ENCODE measurements at regions not wholly inside any gene's neighbourhood (a gene's known extent, or its start where the extent isn't known, plus 50 kb on each side); places are given as distances from the start of the nearest gene placed in this dataset.
"Not testable (repeated sequence)": the region's sequence is repeated elsewhere in the genome, so short reads cannot be mapped to it uniquely, and the experiment has no call there.

GRCh38 chr1:177877086-177877485, 92.8 kb downstream of the SEC16B start:
- TF ChIP-seq, protein P1, sequence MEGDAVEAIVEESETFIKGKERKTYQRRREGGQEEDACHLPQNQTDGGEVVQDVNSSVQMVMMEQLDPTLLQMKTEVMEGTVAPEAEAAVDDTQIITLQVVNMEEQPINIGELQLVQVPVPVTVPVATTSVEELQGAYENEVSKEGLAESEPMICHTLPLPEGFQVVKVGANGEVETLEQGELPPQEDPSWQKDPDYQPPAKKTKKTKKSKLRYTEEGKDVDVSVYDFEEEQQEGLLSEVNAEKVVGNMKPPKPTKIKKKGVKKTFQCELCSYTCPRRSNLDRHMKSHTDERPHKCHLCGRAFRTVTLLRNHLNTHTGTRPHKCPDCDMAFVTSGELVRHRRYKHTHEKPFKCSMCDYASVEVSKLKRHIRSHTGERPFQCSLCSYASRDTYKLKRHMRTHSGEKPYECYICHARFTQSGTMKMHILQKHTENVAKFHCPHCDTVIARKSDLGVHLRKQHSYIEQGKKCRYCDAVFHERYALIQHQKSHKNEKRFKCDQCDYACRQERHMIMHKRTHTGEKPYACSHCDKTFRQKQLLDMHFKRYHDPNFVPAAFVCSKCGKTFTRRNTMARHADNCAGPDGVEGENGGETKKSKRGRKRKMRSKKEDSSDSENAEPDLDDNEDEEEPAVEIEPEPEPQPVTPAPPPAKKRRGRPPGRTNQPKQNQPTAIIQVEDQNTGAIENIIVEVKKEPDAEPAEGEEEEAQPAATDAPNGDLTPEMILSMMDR (IDR thresholded peaks at IDR 0.05), result no peak
- Mint-ChIP-seq H3K4me1 (ENCODE audit: unreplicated experiment) (no peaks in the 10 kb centered on the region), H3K4me3 (ENCODE audit: unreplicated experiment) (no peak overlapping the region), H3K27me3 (ENCODE audit: unreplicated experiment) (peaks cover 17% of the 10 kb centered on the region), H3K27ac (ENCODE audit: unreplicated experiment) (no peak overlapping the region), H3K36me3 (ENCODE audit: unreplicated experiment) (no peaks in the 10 kb centered on the region), H3K9me3 (ENCODE audit: unreplicated experiment) (no peaks in the 10 kb centered on the region)
- DNase-seq (ENCODE audit: extremely low spot score, unreplicated experiment), result no peak

DNA sequence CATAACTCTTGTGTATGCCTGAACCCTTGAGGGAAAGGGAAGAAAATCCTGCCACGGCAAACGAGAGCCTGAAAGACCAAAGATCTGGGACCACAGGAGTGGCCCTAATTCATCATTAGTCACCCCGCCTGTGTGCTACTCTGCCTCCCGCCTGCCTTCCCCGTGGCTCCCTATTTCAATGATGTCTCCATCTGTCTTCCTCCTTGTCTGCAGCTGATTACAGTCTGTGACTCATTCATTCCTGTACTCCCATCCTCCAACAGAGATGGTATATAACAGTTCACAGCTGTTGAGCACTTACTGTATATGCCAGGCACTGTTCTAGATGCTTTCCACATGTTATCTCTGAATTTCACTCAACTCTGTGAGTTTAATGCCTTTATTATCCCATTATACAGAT, 96.6 kb downstream of the SEC16B start:
- Mint-ChIP-seq H3K4me1 (ENCODE audit: unreplicated experiment) (no peaks in the 10 kb centered on the region), H3K36me3 (ENCODE audit: unreplicated experiment) (no peaks in the 10 kb centered on the region), H3K27ac (ENCODE audit: unreplicated experiment) (no peak overlapping the region), H3K9me3 (ENCODE audit: unreplicated experiment) (no peaks in the 10 kb centered on the region), H3K4me3 (ENCODE audit: unreplicated experiment) (no peak overlapping the region), H3K27me3 (ENCODE audit: unreplicated experiment) (peaks cover 5% of the 10 kb centered on the region)
- TF ChIP-seq, protein P1 (IDR thresholded peaks at IDR 0.05), result no peak
- DNase-seq (ENCODE audit: extremely low spot score, unreplicated experiment), result no peak

DNA sequence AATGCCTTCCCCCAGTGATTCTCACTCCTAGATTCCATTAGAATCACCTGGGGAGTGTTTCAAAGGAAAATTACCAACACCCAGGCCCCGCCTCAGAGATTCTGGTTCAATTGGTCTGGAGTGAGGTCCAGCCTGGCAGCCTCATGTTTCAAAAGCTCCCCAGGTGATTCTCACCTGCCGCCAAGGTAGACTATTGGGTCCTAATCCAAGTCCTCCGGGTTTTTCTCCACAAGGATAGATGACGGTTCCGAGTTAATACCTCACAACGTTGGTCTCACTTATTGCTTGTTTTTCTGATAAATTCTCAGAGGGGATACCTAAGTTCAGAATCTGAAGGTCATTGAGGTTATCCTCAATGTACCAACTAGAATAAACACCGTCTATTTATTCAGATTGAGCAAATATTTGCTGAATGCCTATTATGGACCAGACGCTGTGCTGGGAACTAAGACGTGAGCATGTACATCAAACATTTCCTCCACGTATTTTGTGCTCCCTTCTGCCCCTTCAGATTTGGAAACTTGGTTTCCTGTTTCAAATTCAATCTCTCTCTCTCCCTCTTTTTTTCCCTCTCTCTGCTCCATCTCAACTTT, 97.5 kb downstream of the SEC16B start:
- Mint-ChIP-seq H3K36me3 (ENCODE audit: unreplicated experiment) (no peaks in the 10 kb centered on the region), H3K27ac (ENCODE audit: unreplicated experiment) (no peak overlapping the region), H3K4me1 (ENCODE audit: unreplicated experiment) (no peaks in the 10 kb centered on the region), H3K27me3 (ENCODE audit: unreplicated experiment) (peaks cover 5% of the 10 kb centered on the region), H3K4me3 (ENCODE audit: unreplicated experiment) (no peak overlapping the region), H3K9me3 (ENCODE audit: unreplicated experiment) (no peaks in the 10 kb centered on the region)
- DNase-seq (ENCODE audit: extremely low spot score, unreplicated experiment), result no peak
- TF ChIP-seq, protein P1 (IDR thresholded peaks at IDR 0.05), result no peak

DNA sequence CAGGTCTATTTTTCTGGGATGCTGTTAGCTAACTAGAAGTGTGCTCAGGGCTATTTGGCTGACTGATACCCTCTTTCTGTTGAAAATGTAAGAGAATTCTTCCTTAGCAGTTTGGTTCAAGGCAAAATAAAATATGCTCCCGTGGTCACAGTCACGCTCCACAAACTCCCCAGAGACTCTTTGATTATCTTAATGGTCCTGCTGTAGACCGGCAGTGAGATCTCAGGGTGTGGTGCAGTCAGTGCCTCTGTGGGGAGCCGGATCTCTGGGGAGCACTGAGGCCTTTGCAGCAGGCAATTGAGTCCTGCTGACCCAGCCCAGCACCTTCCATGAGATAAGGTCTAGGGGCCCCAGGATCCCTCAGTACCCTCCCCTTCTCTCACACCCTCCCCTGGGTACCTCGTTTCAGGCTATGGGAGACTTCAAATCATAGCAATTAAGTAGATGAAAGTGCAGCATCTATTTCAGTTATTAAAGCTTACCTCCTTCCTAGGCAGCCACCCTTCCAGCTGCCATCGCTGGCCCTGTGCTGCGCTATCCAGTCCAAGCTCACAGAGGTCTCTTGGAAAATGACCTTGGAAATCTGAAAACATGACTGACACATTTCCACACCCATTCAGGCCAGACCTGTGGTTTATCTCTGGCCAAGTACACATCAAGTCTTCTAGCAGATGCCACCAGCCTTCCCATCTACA, 98.1 kb downstream of the SEC16B start:
- Mint-ChIP-seq H3K9me3 (ENCODE audit: unreplicated experiment) (no peaks in the 10 kb centered on the region), H3K4me3 (ENCODE audit: unreplicated experiment) (no peak overlapping the region), H3K27me3 (ENCODE audit: unreplicated experiment) (peaks cover 3% of the 10 kb centered on the region), H3K27ac (ENCODE audit: unreplicated experiment) (no peak overlapping the region), H3K36me3 (ENCODE audit: unreplicated experiment) (no peaks in the 10 kb centered on the region), H3K4me1 (ENCODE audit: unreplicated experiment) (no peaks in the 10 kb centered on the region)
- no peak for DNase-seq (ENCODE audit: extremely low spot score, unreplicated experiment)
- TF ChIP-seq, protein P1 (IDR thresholded peaks at IDR 0.05), result no peak

- TF ChIP-seq, protein P1 (IDR thresholded peaks at IDR 0.05), result no peak
- H3K9me3 Mint-ChIP-seq (ENCODE audit: unreplicated experiment), result no peaks in the 10 kb centered on the region
- no peak overlapping the region for H3K4me3 Mint-ChIP-seq (ENCODE audit: unreplicated experiment)
- DNase-seq (ENCODE audit: extremely low spot score, unreplicated experiment), result no peak
- H3K27ac Mint-ChIP-seq (ENCODE audit: unreplicated experiment), result no peak overlapping the region
- no peaks in the 10 kb centered on the region for H3K36me3 Mint-ChIP-seq (ENCODE audit: unreplicated experiment)
- no peaks in the 10 kb centered on the region for H3K4me1 Mint-ChIP-seq (ENCODE audit: unreplicated experiment)
- H3K27me3 Mint-ChIP-seq (ENCODE audit: unreplicated experiment), result peaks cover 5% of the 10 kb centered on the region
Observed at GRCh38 chr1:177869586-177869985, 100.3 kb downstream of the SEC16B start.

DNA sequence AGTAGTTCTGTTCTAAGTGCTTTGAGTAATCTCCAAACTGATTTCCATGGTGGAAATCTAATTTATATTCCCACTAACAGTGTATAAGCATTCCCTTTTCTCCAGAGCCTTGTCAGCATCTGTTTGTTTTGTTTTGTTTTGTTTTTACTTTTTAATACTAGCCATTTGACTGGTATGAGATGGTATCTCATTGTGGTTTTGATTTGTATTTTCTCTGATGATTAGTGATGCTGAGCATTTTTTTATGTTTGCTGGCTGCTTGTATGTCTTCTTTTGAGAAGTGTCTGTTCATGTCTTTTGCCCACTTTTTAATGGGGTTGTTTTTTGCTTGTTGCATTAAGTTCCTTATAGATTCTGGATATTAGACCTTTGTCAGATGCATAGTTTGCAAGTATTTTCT, 100.8 kb downstream of the SEC16B start:
- not testable (repeated sequence) for H3K27ac Mint-ChIP-seq (ENCODE audit: unreplicated experiment); H3K4me3 Mint-ChIP-seq (ENCODE audit: unreplicated experiment); H3K27me3 Mint-ChIP-seq (ENCODE audit: unreplicated experiment); H3K36me3 Mint-ChIP-seq (ENCODE audit: unreplicated experiment); DNase-seq (ENCODE audit: extremely low spot score, unreplicated experiment); H3K4me1 Mint-ChIP-seq (ENCODE audit: unreplicated experiment); H3K9me3 Mint-ChIP-seq (ENCODE audit: unreplicated experiment)

Measured in osteocyte (in vitro differentiated cells).